UCSD-AML1 (cell line): ENCODE measurements at regions not wholly inside any gene's neighbourhood (a gene's known extent, or its start where the extent isn't known, plus 50 kb on each side); places are given as distances from the start of the nearest gene placed in this dataset.

ENCODE experiments used
- DNase-seq: peaks from one replicate; lab custom pipeline; 2025; ENCODE audit not compliant: unreplicated experiment; lab: John Stamatoyannopoulos, UW

DNA sequence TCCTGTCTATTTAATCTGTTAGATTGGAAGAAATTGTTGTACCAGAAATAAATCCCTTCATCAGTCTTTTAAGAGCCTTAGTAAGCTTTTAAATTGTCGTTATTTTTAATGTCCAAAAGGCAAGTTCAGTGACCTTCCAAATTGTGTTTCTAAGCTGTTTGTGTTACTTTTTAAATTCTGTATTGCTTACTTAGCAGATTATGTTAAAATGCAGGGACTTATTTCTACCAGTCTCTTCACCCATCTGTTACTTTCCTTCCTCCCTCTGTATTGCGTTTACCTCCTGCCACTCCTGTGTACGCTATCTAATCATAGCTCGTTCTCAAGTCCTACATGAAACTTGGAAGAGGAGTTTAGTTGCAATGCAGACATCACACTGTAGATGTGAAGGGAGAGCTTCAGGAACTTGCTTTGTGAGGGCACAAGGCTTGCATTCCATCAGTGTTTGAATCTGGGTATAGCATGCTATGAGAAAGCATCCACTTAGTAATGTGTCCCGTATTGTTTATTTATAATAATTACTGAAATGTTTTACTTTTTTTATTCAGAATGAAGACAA is 406.5 kb upstream of the RGS6 start:
- no peak for DNase-seq

DNA sequence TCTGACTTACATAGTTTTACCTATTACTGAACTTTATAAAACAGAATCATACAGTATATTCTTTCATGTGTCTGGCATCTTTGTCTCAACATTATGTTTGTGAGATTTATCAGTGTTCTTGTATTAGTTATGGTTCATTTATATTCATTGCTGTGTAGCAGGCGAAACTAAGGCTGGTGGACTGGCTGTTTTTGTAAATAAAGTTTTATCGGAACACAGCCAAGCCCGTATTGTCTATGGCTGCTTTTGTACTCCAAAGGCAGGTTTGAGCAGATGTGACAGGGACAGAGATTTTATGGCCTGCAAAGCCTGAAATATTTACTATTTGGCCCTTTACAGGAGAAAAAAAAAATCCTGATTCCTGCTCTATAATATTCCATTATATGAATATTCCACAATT is 405.8 kb upstream of the RGS6 start:
- DNase-seq, result no peak

DNA sequence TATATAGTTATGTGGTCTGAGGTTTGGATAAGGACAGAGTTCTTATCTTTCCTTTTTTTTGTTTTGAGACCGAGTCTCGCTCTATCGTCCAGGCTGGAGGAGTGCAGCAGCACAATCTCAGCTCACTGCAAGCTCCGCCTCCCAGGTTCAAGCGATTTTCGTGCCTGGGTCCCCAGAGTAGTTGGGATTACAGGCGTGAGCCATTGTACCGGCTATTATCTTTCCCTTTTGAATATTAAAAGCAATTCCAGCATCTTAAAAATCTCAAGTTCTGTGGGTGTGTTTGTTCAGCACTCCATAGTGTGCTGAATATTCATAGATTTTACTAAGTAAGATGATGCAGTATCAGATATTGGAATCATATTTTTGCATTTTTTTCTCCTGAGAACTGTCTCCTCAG is 404.4 kb upstream of the RGS6 start:
- no peak for DNase-seq

DNA sequence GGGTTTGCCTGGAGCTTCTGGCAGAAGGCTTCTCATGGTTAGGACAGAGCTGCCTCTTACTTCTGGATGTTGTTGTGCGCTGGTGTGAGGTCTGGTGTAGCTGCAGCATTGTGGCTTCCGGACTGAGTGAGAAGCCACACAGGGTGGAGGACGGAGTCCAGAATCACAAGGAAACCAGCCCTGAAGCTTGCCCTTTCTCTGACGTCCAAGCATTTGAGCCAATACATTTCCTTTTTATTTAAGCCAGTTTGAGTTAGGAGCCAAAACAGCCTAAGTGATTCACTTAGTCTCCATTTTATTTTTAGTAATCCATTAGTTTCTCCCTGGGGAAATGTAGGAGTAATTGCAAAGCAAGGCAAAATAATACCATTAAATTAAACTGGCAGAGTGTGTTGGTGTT is 402.4 kb upstream of the RGS6 start:
- no peak for DNase-seq

DNA sequence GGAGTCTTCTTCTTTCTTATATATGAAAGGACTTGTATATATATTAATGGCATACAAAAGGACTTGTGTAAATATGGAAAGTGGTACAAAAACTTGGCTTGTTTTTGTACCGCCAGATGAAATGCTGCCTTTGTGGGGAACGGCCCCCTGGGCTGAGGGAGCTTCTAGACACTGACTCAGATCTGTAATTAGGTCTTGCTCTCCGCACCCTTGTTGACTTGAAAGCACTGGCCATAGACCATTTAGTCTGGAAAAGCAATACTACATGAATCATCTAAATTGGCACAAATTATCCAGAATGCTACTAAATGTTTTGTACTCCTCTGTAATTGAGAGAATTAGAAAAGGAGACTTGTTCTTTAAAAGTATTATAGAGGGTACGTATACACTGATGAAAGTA is 399.9 kb upstream of the RGS6 start:
- no peak for DNase-seq

DNA sequence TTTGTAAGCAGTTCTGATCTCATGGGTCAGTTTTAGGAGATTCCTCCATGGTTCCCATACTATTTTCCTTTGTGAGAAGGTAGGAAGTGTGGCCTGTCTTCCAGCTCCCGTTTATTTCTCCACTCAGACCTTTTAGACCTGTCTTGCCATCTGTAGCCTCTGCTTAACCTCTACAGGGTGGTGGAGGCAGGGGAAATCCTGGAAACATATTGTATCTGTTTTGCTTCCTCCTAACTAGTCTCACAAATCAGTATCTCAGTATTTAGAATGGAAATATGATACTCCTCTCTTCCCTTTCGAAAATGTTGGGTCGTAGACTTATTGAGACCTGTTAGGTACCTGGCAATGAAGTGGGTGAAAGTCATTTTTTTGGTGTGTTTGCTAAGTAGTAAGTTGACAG is 399.4 kb upstream of the RGS6 start:
- no peak for DNase-seq

DNA sequence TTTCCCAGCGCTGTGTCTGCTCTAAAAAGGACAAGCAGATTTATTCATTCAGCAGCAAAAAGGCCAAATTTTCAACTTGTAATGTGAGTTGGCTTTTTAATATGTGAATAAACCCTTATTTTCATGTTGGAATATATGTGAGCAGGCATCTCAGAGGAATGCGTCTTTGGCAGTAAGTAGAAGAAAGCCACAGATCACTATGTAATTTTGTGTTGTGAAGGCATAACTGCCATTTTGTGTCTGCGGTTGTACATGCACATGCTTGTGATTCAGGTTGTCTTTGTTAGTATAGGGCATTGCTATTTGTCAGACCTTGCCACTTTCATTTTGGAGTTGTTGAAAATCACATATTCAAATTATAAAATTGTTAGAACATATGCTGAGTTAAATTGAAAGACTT is 398.8 kb upstream of the RGS6 start:
- DNase-seq, result no peak

DNA sequence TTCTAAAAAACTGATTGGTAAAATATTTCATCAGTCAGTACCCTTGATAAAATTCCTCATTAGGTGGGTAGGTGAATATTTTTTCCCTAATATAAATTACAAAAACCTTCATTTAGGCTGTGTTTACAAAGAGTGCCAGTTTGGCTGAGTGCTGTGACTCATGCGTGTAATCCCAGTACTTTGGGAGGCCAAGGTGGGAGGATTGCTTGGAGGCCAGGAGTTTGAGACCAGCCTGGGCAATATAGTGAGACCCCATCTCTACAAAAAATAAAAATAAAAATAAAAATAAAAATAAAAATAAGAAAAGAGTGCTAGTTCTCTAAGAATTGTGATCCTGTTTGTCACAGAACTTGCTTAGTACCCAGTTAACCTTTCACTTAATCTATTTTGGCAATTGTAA is 398.4 kb upstream of the RGS6 start:
- no peak for DNase-seq

DNA sequence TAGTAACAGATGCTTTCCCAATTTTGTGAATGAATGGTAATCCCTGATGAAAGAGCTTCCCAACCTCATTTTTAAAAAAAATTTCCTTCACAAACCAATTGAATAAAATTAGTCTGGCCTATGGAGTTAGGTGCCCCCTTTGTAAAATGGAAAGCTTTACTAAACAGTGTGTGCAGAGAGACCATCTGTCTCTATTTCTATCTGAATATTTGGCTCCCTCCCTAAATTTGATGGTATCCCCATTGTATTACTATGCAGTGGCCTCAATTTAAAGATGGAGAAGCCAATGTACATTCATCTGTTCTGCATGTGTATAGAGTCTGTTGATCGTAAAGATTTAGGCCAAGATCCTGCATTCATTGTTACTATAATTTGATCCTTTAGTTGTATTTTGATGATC is 397.7 kb upstream of the RGS6 start:
- DNase-seq, result no peak

DNA sequence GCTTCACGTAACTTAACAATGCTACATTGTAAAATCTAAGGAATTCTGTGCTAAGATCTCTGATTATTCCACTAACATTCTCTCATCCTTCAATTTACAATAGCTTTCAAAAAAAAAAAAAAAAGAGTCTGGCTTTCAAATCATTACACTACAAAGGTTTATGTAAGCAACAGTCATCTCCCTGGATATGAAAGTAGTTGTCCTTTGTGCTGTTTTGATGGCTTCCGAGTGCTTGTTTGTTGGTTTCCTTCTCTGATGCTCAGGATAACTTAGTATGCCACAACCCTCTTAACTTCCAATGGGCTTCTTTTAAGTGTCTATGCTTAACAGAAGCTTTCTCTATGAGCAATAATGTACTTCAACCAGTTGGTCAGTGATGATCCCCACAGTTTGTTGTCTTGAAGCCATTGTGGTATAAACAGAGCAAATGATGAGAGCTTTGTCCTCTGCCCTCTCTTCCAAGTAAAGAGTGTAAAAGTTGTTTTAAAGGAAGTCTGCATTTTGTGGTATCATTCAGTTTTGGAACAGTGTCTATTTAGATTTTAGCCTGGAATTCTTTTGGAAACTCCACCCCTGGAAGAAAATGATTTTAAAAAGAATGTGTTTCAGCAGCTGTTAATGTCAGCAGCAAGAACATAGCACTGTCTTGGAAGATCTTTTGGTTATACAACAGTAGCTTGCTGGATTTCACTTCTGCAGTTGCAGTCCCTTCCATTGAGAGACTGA is 396.1 kb upstream of the RGS6 start:
- DNase-seq, result no peak

DNA sequence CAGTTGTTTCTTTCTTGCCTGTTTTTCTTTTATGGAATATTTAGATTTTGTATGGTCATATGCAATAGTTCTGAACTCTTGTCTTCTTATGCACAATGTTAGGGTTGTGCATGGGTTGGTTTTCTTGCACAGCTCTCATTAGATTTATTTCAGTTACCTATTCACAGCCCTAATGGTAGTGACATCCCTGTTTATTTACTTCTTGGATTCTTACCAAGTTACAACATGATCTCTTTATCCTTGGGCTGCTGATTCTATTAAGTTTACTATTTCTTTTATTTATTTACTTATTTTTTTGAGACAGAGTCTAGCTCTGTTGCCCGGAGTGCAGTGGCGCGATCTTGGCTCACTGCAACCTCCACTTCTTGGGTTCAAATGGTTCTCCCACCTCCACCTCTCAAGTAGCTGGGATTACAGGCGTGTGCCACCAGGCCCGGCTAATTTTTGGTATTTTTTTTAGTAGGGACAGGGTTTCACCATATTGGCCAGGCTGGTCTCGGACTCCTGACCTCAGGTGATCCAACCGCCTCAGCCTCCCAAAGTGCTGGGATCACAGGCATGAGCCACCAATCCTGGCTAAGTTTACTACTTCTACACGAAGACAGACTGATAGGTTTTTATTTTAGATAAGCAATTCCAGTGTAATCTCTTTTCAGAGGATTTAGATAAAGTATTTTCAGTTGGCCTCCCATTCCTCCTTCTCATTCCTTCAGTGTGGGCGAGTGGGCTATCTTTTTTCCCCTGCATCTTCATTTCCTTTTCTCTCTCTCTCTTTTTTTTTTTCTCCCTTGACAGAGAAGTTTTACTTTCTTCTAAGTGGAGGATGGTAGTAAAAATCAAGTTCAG is 395.1 kb upstream of the RGS6 start:
- no peak for DNase-seq

DNA sequence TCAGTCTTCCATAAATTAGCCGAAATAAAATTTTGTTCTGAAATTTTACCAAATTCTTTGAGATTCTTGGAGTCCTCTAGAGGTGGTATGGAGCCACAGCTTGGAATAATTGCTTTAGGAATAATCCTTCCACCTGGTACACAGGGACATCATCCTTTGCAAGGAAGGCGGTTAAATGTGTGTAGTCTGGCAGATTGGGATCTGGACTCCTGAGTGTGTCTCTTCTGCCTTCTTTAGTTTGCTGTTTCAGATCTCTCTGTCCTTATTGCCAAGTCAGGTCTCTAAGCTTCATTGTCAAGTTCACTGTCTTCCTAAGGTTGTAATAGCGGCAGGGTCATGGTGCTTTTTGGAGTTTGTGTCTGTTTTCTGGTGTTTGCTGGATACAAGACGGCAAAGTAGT is 393.9 kb upstream of the RGS6 start:
- no peak for DNase-seq

DNA sequence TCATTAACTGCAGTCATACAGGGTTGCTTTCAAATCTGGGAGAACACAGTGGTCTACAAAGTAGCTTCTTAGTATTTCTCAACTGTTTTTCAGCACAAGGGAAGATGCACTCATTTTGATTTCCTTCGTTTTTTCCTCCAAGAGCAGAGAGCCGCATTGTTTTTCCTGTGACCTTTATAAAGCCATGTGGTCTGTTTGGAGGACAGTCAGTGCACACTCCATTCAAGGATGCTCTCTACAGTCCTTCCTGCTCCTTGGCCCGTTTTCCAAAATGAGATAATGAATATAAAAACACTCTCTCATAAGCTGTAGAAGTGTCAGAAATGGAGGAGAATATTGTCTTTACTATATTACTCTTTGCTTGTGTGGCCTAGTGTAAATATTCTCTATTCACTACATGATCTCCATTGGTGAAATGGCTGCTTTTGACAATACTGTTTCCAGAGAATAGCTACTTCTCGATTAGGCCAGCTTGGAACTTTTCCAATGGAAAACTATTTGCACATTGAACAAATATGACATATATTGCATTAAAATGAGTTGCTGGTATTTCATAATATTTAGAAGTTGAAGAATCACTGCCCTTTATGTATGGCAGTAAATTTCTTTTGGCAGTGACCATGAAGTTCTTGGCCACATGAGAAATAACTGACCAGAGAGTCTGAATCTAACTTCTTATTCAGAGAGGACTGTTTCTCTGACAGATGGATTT is 393.1 kb upstream of the RGS6 start:
- DNase-seq, result no peak

DNA sequence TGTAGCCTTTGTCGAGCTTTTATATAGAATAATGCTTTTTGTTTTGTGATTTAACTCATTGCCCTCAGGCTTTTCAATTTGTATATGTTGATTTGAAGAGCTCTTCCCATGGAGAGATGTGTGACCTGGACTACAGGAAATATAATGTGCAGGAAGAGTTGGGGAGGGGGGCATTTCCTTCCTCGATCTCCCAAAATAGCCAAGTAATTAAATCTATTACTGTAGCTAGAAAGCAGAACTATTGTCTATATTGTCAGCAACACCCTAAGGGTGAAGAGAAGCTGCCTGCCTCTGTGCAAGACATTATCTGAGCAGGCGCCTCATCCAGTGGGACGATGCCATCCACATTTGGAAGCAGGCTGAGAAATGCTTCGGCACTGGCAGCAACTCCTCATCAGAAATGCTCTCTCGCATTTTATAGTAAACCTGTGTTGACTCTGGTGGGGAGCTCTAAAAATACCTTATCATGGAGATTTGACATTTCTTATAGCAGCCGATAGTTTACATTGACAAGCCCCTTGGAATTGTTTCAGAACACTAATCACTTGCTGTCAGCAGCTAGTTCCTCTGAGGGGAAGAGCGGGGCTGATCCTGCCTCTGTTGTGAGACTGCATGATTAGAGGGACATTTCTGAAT is 392.5 kb upstream of the RGS6 start:
- peak; percentile 15 for DNase-seq

DNA sequence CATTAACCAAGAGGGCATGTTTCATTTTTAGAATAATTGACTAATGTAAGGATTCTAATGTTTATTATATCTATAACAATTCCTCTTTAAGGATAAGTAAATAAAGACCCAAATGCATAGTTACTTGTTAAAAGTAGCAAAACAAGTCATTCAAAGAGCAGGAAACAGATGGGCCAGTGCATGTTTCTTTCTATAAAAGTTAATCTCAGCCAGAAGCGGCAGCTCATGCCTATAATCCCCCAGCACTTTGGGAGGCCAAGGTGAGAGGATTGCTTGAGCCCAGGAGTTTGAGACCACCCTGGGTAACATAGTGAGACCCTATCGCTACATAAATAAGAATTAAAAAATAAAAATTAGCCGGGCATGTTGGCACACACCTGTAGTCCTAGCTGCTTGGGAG is 391.0 kb upstream of the RGS6 start:
- DNase-seq, result no peak

DNA sequence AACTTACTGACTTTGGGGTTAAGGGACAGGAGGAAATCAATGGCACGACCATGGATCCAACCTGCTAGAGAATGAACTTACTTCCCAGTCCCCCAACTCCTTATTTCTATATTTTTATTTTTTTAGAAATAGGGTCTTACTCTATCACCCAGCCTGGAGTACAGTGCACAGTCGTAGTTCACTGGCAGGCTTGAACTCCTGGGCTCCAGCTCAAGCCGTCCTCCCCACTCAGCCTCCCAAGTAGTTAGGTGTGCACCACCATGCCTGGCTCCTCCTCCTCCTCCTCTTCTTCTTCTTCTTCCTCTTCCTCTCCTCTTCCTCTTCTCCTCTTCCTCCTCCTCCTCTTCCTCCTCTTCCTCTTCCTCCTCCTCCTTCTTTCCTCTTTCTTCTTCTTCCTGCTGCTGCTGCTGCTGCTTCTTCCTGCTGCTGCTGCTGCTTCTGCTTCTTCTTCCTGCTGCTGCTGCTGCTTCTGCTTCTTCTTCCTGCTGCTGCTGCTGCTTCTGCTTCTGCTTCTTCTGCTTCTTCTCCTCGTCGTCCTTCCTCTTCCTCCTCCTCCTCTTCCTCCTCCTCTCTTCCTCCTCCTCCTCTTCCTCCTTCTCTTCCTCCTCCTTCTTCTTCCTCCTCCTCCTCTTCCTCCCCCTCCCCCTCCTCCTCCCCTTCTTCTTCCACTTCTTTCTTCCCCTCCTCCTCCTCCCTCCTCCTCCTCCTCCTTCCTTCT is 390.1 kb upstream of the RGS6 start:
- DNase-seq, result no peak

DNA sequence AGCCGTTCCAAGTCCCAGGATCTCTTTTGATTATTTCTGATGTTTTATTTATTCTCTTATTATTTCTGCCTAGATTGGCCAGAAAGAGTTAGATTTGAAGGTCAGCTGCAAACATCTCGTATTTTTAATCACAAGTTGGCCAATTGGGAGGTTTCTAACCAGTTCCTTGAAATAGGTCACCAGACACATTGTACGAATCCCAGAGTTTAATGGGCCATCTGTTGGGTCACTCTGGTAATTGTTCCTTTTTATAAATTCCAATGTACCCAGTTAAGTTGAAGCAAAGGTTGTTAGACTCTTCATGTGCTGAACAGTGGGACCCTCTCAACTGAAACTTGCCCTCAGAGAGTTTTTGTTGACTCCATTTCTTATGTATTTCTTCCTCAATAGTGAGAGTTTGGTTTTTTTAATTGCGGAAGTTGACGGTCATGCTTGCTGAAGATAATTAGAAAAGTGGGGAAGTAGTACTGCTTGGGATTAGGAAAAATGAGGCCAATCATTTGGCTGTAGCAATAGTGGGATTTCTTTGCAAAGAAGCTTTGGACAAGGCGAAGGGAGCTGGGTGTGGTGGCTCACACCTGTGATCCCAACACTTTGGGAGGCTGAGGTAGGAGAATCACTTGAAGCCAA is 382.7 kb upstream of the RGS6 start:
- no peak for DNase-seq

DNA sequence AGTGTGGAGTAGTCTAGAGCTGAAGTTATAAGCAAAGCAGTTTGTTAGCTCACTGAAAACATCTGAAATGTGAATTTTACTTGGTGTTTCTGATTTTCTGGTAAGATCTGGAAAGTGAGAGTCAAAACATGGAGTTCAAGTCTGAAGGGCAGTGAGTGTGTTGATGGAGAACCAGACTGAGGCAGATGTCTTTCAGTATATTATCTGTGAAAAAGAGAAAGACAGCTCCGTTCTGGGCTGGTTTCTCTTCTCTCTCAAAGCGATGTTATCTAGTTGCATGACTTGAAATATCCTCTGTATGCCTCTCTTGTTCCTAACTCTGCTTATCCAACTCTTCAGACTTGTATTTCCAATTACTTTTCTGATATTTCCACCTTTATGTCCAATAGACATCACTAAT is 381.9 kb upstream of the RGS6 start:
- DNase-seq, result no peak

DNA sequence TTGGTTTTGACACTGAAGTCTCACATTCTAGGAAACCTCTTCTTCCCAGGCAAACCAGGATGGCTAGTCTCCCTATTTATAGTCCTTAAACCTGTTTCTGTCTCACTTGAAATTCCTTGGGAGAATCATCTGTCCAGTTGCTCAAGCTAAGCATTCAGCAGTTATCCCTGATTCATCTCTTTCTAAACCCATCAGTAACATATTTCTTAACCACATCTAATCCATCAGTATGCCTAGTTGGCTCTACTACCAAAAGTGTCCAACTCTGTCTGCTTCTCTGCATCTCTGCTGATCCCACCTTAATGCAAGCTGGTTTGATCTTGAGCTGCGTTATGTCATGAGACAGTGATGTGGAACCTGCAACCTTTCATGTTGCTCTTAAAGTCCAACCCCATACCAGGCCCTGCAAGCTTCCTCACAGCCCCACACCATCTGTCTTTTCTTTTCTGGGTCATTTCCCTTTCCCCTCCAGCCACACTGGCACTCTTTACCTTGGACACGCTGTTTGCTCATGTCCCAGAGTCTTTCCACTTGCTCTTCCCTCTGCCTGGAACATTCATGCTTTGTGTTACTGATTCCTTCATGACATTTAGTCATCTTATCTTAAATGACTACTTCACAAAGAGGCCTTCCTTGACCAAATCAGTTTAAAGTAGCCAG is 380.8 kb upstream of the RGS6 start:
- no peak for DNase-seq

DNA sequence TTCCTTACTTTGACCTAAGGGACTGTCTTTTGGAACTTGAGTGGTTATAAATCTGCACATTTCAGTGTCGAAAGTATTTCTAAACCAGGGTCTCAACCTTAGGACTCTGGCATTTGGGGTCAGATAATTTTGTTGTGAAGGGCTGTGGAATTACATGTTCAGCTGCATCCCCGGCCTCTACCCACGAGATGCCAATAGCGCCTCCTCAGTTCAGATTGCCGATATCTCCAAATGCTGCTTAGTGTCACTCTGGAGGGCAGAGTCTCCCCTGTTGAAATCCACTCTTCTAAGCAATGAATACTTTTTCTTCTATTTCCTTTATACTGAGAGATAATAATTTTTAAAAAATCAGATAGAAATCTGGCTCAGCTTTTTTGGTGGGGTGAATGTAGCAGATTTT is 379.4 kb upstream of the RGS6 start:
- no peak for DNase-seq
